WTC11 (cell line): ENCODE measurements at regions not wholly inside any gene's neighbourhood (a gene's known extent, or its start where the extent isn't known, plus 50 kb on each side); places are given as distances from the start of the nearest gene placed in this dataset.

Experiments
- ATAC-seq: fragments of 200-7000 bp; cut with Tn5 transposase; 2 replicates; pipeline ENCODE4 v1.10.0; 2021; ENCODE audit warnings: mild to moderate bottlenecking, moderate library complexity
- CTCF ChIA-PET: fragments of 300-600 bp; sonication (Branson Sonifier 250); formaldehyde crosslinking; loops from one replicate; lab custom pipeline; 2021; ENCODE audit warnings: antibody characterized with exemption; lab: Charles Lee
- POLR2A ChIA-PET: fragments of 350-600 bp; sonication (Branson Sonifier 250); formaldehyde crosslinking; loops from one replicate; lab custom pipeline; 2021; ENCODE audit warnings: antibody characterized with exemption; lab: Charles Lee
- DNase-seq: peaks from one replicate; pipeline ENCODE4 v3.0.0; 2021; ENCODE audit warnings: low spot score
- H3K27ac Mint-ChIP-seq: 2 replicates; pipeline ENCODE4 v1.8.0; 2021; ENCODE audit warnings: mixed read lengths
- H3K27me3 Mint-ChIP-seq: 2 replicates; pipeline ENCODE4 v1.8.0; 2021; ENCODE audit warnings: low read depth, mild to moderate bottlenecking, moderate library complexity, mixed read lengths
- H3K36me3 Mint-ChIP-seq: 2 replicates; pipeline ENCODE4 v1.8.0; 2021; ENCODE audit warnings: mixed read lengths
- H3K4me1 Mint-ChIP-seq: 2 replicates; pipeline ENCODE4 v1.8.0; 2022; ENCODE audit warnings: mixed read lengths
- H3K4me3 Mint-ChIP-seq: 2 replicates; pipeline ENCODE4 v1.8.0; 2021; ENCODE audit warnings: mild to moderate bottlenecking, moderate library complexity, mixed read lengths
- H3K9me3 Mint-ChIP-seq: 2 replicates; pipeline ENCODE4 v1.8.0; 2021; ENCODE audit warnings: mixed read lengths
- CBFB ChIP-seq: sonication (generic); formaldehyde crosslinking; IDR thresholded peaks from 2 replicates; pipeline ENCODE4 v1.8.1; 2022; ENCODE audit warnings: mild to moderate bottlenecking, low read depth, missing genetic modification reagents
- CREB1 ChIP-seq: sonication (generic); formaldehyde crosslinking; IDR thresholded peaks from 2 replicates; pipeline ENCODE4 v1.8.0; 2023; ENCODE audit warnings: mild to moderate bottlenecking, missing genetic modification reagents
- EMX1 ChIP-seq: fragments of 250-450 bp; sonication (Bioruptor Pico); IDR thresholded peaks from 2 replicates; pipeline ENCODE4 v1.8.0; 2021; ENCODE audit warnings: mild to moderate bottlenecking
- FOXJ3 ChIP-seq: sonication (generic); formaldehyde crosslinking; IDR thresholded peaks from 2 replicates; pipeline ENCODE4 v1.9.0; 2021; ENCODE audit warnings: missing genetic modification reagents, mild to moderate bottlenecking, borderline replicate concordance
- GRHL2 ChIP-seq: fragments of 250-450 bp; sonication (Bioruptor Pico); IDR thresholded peaks from 2 replicates; pipeline ENCODE4 v1.8.0; 2022; ENCODE audit warnings: mild to moderate bottlenecking, moderate library complexity; ENCODE audit not compliant: insufficient replicate concordance, severe bottlenecking
- GTF2I ChIP-seq: fragments of 250-450 bp; sonication (Bioruptor Pico); conservative IDR thresholded peaks from 2 replicates; pipeline ENCODE4 v1.4.0; 2021; ENCODE audit warnings: mild to moderate bottlenecking
- HMGA2 ChIP-seq: fragments of 250-450 bp; sonication (Bioruptor Pico); IDR thresholded peaks from 2 replicates; pipeline ENCODE4 v1.4.0; 2021; ENCODE audit warnings: mild to moderate bottlenecking, moderate library complexity
- MXD4 ChIP-seq: fragments of 250-450 bp; sonication (Bioruptor Pico); IDR thresholded peaks from 2 replicates; pipeline ENCODE4 v1.8.0; 2021; ENCODE audit warnings: mild to moderate bottlenecking, moderate library complexity, borderline replicate concordance
- MYBL2 ChIP-seq: sonication (generic); formaldehyde crosslinking; IDR thresholded peaks from 2 replicates; pipeline ENCODE4 v1.8.1; 2023; ENCODE audit warnings: mild to moderate bottlenecking, moderate library complexity, missing genetic modification reagents
- NFATC4 ChIP-seq: fragments of 250-450 bp; sonication (Bioruptor Pico); IDR thresholded peaks from 2 replicates; pipeline ENCODE4 v1.9.0; 2021; ENCODE audit warnings: mild to moderate bottlenecking
- NFYB ChIP-seq: sonication (generic); formaldehyde crosslinking; conservative IDR thresholded peaks from 2 replicates; pipeline ENCODE4 v1.8.0; 2022; ENCODE audit warnings: low read depth, missing genetic modification reagents
- PRRX2 ChIP-seq: fragments of 250-450 bp; sonication (Bioruptor Pico); IDR thresholded peaks from 2 replicates; pipeline ENCODE4 v1.8.0; 2021; ENCODE audit warnings: mild to moderate bottlenecking
- SOX15 ChIP-seq: fragments of 250-450 bp; sonication (Bioruptor Pico); IDR thresholded peaks from 2 replicates; pipeline ENCODE4 v1.9.0; 2021; ENCODE audit warnings: mild to moderate bottlenecking
- TF ChIP-seq, protein P1 (sequence below): sonication (generic); formaldehyde crosslinking; IDR thresholded peaks from 2 replicates; pipeline ENCODE4 v1.8.1; 2023; ENCODE audit warnings: mild to moderate bottlenecking, missing genetic modification reagents, borderline replicate concordance
- TF ChIP-seq, protein P2 (sequence below): sonication (generic); formaldehyde crosslinking; IDR thresholded peaks from 2 replicates; pipeline ENCODE4 v1.8.1; 2023; ENCODE audit warnings: mild to moderate bottlenecking, missing genetic modification reagents
- TF ChIP-seq, protein P3 (sequence below): sonication (generic); formaldehyde crosslinking; IDR thresholded peaks from 2 replicates; pipeline ENCODE4 v1.8.0; 2022; ENCODE audit warnings: mild to moderate bottlenecking, missing genetic modification reagents
- TF ChIP-seq, protein P4 (sequence below): fragments of 250-450 bp; sonication (Bioruptor Pico); IDR thresholded peaks from 2 replicates; pipeline ENCODE4 v1.9.0; 2021; ENCODE audit warnings: mild to moderate bottlenecking, borderline replicate concordance
- TF ChIP-seq, protein P5 (sequence below): fragments of 200-600 bp; IDR thresholded peaks from 2 replicates; pipeline ENCODE4 v1.8.0; 2022; ENCODE audit warnings: antibody characterized with exemption
- TF ChIP-seq, protein P6 (sequence below): fragments of 250-450 bp; sonication (Bioruptor Pico); conservative IDR thresholded peaks from 2 replicates; pipeline ENCODE4 v1.9.0; 2021; ENCODE audit warnings: mild to moderate bottlenecking

DNA sequence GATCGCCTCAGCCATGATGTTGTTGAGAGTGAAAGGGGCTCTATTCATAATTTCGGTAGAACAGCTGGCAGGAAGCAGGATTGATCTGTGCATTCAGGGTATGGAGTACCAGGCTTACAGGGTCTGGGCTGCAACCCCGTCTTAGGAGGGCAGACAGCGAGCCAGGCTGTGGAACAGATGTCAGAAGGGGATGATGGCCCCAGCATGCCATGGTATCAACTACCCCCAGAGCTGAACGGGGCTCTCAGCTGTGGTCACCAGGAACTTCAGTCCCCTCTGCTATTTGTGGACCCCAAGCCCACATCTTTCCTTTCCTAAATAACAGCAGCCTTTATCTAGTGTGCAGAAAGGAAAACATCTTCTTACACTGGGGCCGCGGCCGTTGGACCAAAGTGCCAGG is 422.2 kb upstream of the SALL3 start (continued):
- TF ChIP-seq, protein P1, sequence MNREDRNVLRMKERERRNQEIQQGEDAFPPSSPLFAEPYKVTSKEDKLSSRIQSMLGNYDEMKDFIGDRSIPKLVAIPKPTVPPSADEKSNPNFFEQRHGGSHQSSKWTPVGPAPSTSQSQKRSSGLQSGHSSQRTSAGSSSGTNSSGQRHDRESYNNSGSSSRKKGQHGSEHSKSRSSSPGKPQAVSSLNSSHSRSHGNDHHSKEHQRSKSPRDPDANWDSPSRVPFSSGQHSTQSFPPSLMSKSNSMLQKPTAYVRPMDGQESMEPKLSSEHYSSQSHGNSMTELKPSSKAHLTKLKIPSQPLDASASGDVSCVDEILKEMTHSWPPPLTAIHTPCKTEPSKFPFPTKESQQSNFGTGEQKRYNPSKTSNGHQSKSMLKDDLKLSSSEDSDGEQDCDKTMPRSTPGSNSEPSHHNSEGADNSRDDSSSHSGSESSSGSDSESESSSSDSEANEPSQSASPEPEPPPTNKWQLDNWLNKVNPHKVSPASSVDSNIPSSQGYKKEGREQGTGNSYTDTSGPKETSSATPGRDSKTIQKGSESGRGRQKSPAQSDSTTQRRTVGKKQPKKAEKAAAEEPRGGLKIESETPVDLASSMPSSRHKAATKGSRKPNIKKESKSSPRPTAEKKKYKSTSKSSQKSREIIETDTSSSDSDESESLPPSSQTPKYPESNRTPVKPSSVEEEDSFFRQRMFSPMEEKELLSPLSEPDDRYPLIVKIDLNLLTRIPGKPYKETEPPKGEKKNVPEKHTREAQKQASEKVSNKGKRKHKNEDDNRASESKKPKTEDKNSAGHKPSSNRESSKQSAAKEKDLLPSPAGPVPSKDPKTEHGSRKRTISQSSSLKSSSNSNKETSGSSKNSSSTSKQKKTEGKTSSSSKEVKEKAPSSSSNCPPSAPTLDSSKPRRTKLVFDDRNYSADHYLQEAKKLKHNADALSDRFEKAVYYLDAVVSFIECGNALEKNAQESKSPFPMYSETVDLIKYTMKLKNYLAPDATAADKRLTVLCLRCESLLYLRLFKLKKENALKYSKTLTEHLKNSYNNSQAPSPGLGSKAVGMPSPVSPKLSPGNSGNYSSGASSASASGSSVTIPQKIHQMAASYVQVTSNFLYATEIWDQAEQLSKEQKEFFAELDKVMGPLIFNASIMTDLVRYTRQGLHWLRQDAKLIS: no peak
- TF ChIP-seq MYBL2 (CRISPR knock-in tag): no peak
- no peak for TF ChIP-seq PRRX2 (CRISPR knock-in tag)
- TF ChIP-seq NFYB (CRISPR knock-in tag): no peak
- TF ChIP-seq, protein P2, sequence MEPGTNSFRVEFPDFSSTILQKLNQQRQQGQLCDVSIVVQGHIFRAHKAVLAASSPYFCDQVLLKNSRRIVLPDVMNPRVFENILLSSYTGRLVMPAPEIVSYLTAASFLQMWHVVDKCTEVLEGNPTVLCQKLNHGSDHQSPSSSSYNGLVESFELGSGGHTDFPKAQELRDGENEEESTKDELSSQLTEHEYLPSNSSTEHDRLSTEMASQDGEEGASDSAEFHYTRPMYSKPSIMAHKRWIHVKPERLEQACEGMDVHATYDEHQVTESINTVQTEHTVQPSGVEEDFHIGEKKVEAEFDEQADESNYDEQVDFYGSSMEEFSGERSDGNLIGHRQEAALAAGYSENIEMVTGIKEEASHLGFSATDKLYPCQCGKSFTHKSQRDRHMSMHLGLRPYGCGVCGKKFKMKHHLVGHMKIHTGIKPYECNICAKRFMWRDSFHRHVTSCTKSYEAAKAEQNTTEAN (CRISPR knock-in tag): no peak
- no peak for TF ChIP-seq NFATC4 (CRISPR knock-in tag)
- no peak for TF ChIP-seq SOX15 (CRISPR knock-in tag)
- no peak for TF ChIP-seq GTF2I (CRISPR knock-in tag)
- no peak for TF ChIP-seq FOXJ3 (CRISPR knock-in tag)

DNA sequence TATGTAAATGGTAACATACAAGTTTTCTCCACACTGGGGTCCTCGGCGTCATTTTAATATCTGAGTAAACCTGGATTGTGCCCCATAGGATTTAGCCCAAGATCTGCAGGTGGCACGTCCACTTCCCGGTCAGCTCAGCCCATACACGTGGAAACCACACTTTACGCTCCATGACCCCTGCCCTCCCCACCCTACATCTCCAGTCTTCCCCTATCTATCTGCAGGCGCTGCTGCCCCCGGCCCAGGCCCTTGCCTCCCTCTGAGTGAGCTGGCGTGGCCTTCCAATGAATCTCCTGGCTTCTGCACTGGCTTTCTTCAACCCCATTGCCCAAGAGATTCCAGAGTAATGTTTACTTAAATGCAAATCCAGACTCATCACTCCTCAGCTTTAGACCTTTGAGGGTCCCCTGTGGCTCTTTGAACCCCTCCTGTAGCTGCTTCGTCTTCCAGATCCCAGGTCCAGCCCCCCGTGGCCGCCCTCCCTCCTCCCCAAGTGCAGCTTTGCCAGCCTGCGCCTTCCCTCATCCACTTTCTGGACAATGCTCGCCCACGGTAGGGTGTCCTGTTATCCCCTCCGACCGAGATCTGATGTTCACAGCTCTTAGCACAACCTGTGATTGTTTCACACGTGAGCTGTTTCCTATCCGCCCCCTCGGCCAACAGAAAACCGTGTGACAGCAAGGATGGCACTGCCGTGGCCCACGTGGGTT is 421.4 kb upstream of the SALL3 start:
- Mint-ChIP-seq H3K36me3 (peaks cover 42% of the 10 kb centered on the region), H3K27ac (no peak overlapping the region), H3K27me3 (peaks cover 3% of the 10 kb centered on the region; the same call in 1 of the 2 replicates), H3K4me3 (no peak overlapping the region), H3K9me3 (peaks cover 50% of the 10 kb centered on the region), H3K4me1 (no peaks in the 10 kb centered on the region)
- TF ChIP-seq GRHL2 (CRISPR knock-in tag) (no peak), MXD4 (CRISPR knock-in tag) (no peak)
- TF ChIP-seq, protein P3, sequence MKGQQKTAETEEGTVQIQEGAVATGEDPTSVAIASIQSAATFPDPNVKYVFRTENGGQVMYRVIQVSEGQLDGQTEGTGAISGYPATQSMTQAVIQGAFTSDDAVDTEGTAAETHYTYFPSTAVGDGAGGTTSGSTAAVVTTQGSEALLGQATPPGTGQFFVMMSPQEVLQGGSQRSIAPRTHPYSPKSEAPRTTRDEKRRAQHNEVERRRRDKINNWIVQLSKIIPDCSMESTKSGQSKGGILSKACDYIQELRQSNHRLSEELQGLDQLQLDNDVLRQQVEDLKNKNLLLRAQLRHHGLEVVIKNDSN (CRISPR knock-in tag): no peak
- ATAC-seq (no peak), DNase-seq (no peak)
- POLR2A ChIA-PET: no interaction called here
- CTCF ChIA-PET: interaction anchor here (0.5 kb wide), 1 partner anchor 536 kb away, joined by 3 read pairs; no protein-coding TSS in a partner anchor

DNA sequence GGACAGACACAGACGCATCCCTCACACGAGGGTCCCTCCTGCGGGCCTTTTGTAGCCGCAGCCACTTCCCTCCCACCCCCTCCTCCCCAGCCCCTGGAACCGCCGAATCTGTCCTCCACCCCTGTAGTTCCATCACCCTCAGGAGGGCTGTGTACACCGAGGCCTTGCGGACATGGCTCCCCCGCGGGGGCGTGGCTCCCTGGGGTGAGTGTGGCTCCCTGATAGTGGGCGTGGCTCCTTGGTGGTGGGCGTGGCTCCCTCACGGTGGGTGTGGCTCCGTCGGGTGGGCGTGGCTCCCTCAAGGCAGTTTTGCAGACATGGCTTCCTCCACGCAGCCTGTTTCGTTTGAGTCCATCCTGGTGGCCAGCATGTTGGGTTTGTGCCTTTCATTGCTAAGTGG is 420.7 kb upstream of the SALL3 start:
- Mint-ChIP-seq H3K4me3 (no peak overlapping the region), H3K4me1 (no peaks in the 10 kb centered on the region), H3K27ac (no peak overlapping the region), H3K9me3 (peaks cover 45% of the 10 kb centered on the region), H3K27me3 (peaks cover 3% of the 10 kb centered on the region; the same call in 1 of the 2 replicates), H3K36me3 (peaks cover 41% of the 10 kb centered on the region)
- ATAC-seq: no peak
- ChIA-PET CTCF (interaction anchor here (0.5 kb wide), 1 partner anchor 536 kb away, joined by 3 read pairs; no protein-coding TSS in a partner anchor), POLR2A (no interaction called here)
- DNase-seq: no peak
- TF ChIP-seq, protein P4, sequence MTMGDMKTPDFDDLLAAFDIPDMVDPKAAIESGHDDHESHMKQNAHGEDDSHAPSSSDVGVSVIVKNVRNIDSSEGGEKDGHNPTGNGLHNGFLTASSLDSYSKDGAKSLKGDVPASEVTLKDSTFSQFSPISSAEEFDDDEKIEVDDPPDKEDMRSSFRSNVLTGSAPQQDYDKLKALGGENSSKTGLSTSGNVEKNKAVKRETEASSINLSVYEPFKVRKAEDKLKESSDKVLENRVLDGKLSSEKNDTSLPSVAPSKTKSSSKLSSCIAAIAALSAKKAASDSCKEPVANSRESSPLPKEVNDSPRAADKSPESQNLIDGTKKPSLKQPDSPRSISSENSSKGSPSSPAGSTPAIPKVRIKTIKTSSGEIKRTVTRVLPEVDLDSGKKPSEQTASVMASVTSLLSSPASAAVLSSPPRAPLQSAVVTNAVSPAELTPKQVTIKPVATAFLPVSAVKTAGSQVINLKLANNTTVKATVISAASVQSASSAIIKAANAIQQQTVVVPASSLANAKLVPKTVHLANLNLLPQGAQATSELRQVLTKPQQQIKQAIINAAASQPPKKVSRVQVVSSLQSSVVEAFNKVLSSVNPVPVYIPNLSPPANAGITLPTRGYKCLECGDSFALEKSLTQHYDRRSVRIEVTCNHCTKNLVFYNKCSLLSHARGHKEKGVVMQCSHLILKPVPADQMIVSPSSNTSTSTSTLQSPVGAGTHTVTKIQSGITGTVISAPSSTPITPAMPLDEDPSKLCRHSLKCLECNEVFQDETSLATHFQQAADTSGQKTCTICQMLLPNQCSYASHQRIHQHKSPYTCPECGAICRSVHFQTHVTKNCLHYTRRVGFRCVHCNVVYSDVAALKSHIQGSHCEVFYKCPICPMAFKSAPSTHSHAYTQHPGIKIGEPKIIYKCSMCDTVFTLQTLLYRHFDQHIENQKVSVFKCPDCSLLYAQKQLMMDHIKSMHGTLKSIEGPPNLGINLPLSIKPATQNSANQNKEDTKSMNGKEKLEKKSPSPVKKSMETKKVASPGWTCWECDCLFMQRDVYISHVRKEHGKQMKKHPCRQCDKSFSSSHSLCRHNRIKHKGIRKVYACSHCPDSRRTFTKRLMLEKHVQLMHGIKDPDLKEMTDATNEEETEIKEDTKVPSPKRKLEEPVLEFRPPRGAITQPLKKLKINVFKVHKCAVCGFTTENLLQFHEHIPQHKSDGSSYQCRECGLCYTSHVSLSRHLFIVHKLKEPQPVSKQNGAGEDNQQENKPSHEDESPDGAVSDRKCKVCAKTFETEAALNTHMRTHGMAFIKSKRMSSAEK: no peak
- no peak for TF ChIP-seq HMGA2 (CRISPR knock-in tag)
- TF ChIP-seq, protein P5, sequence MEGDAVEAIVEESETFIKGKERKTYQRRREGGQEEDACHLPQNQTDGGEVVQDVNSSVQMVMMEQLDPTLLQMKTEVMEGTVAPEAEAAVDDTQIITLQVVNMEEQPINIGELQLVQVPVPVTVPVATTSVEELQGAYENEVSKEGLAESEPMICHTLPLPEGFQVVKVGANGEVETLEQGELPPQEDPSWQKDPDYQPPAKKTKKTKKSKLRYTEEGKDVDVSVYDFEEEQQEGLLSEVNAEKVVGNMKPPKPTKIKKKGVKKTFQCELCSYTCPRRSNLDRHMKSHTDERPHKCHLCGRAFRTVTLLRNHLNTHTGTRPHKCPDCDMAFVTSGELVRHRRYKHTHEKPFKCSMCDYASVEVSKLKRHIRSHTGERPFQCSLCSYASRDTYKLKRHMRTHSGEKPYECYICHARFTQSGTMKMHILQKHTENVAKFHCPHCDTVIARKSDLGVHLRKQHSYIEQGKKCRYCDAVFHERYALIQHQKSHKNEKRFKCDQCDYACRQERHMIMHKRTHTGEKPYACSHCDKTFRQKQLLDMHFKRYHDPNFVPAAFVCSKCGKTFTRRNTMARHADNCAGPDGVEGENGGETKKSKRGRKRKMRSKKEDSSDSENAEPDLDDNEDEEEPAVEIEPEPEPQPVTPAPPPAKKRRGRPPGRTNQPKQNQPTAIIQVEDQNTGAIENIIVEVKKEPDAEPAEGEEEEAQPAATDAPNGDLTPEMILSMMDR: no peak
- TF ChIP-seq, protein P6, sequence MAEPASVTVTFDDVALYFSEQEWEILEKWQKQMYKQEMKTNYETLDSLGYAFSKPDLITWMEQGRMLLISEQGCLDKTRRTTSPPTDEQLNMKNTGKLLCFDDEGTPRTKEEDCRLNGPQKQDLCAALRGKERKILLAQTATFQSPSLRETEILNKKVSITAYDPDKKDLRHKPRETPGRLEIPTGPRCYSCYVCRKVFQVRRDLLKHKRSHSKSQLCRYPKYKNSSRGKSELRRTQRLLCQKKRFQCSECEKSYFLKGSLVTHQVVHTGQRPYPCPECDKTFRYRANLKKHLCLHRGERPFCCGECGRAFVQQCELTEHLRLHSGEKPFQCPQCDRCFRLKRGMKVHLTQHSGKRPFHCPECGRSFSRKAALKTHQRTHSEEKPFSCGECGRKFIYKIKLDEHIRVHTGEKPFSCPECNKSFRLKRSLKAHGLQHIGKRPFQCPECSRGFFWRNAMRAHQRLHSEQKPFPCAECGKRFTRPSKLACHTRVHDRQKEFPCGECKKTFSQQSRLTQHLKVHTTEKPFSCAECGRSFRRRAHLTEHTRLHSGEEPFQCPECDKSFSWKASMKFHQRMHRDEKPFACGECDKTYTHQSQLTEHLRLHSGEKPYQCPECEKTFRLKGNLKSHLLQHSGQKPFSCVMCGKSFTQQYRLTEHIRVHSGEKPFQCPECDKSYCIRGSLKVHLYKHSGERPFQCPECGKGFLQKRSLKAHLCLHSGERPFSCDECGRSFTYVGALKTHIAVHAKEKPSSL (CRISPR knock-in tag): no peak
- TF ChIP-seq EMX1 (CRISPR knock-in tag): no peak
- TF ChIP-seq CREB1 (CRISPR knock-in tag): no peak
- TF ChIP-seq CBFB (CRISPR knock-in tag): no peak
